Chondrocyte (in vitro differentiated cells): ENCODE measurements at regions not wholly inside any gene's neighbourhood (a gene's known extent, or its start where the extent isn't known, plus 50 kb on each side); places are given as distances from the start of the nearest gene placed in this dataset.

Experiments used
- DNase-seq: peaks from one replicate; pipeline ENCODE4 v3.0.0; 2021; ENCODE audit warnings: mixed read lengths, low spot score
- H3K27ac Mint-ChIP-seq: one replicate; pipeline ENCODE4 v1.8.0; 2021; ENCODE audit warnings: mild to moderate bottlenecking, moderate library complexity, mixed read lengths; ENCODE audit not compliant: unreplicated experiment
- H3K27me3 Mint-ChIP-seq: 2 replicates; pipeline ENCODE4 v1.8.0; 2021; ENCODE audit warnings: low read depth, mixed read lengths
- H3K36me3 Mint-ChIP-seq: 2 replicates; pipeline ENCODE4 v1.8.0; 2021; ENCODE audit warnings: low read depth, mixed read lengths
- H3K4me1 Mint-ChIP-seq: 2 replicates; pipeline ENCODE4 v1.8.0; 2021; ENCODE audit warnings: low read depth, mild to moderate bottlenecking, mixed read lengths
- H3K4me3 Mint-ChIP-seq: one replicate; pipeline ENCODE4 v1.8.0; 2021; ENCODE audit warnings: mild to moderate bottlenecking, moderate library complexity, mixed read lengths; ENCODE audit not compliant: unreplicated experiment
- H3K9me3 Mint-ChIP-seq: 2 replicates; pipeline ENCODE4 v1.8.0; 2021; ENCODE audit warnings: low read depth, mixed read lengths
- TF ChIP-seq, protein P1 (sequence below): fragments of 200-600 bp; sonication (generic); IDR thresholded peaks from 2 replicates; pipeline ENCODE4 v1.5.0; 2021; ENCODE audit warnings: antibody characterized with exemption, mild to moderate bottlenecking, moderate library complexity

DNA sequence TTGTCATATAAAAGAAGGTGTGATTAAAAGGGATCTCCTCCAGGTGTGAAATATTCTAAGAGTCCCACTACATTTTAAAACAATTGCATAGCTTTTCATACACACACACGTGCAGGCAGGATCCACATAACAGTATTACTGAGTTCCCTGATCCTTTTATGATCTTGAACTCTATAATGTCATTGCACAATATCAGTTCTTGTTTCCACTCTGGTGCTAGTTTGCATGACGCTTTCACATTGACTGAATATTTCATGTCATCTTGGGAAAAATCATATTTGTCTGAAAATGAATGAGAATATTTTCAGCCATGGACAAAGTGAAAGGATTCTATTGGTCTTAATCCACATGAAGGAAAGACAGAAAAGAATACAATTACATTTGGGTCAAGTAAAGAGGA is 703.8 kb downstream of the CDH8 start:
- TF ChIP-seq, protein P1, sequence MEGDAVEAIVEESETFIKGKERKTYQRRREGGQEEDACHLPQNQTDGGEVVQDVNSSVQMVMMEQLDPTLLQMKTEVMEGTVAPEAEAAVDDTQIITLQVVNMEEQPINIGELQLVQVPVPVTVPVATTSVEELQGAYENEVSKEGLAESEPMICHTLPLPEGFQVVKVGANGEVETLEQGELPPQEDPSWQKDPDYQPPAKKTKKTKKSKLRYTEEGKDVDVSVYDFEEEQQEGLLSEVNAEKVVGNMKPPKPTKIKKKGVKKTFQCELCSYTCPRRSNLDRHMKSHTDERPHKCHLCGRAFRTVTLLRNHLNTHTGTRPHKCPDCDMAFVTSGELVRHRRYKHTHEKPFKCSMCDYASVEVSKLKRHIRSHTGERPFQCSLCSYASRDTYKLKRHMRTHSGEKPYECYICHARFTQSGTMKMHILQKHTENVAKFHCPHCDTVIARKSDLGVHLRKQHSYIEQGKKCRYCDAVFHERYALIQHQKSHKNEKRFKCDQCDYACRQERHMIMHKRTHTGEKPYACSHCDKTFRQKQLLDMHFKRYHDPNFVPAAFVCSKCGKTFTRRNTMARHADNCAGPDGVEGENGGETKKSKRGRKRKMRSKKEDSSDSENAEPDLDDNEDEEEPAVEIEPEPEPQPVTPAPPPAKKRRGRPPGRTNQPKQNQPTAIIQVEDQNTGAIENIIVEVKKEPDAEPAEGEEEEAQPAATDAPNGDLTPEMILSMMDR: no peak
- Mint-ChIP-seq H3K27me3 (peaks cover 19% of the 10 kb centered on the region), H3K9me3 (no peaks in the 10 kb centered on the region), H3K27ac (no peak overlapping the region), H3K36me3 (no peaks in the 10 kb centered on the region), H3K4me1 (no peaks in the 10 kb centered on the region), H3K4me3 (no peak overlapping the region)
- DNase-seq: no peak

DNA sequence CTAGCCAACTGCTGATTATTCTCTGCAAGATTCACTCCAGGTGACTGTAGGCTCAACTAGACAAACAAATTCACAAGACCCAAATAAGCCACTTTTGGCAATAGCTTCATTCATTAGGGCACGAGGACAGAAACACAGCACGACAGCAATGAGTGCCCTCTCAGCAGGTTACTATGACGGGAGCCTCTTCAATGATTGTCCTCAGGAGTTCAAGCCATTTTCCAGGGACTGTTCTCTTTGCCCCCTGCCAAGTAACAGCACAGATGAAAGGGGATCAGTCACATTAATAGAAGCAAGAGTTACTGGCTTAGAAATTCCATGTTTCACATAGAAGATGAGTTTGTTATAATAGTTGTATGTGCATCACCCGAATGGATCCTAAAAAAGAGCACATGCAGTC is 712.2 kb downstream of the CDH8 start:
- Mint-ChIP-seq H3K27me3 (peaks cover 2% of the 10 kb centered on the region), H3K4me1 (no peaks in the 10 kb centered on the region), H3K36me3 (no peaks in the 10 kb centered on the region), H3K4me3 (no peak overlapping the region), H3K27ac (no peak overlapping the region), H3K9me3 (no peaks in the 10 kb centered on the region)
- no peak for DNase-seq
- TF ChIP-seq, protein P1: no peak

DNA sequence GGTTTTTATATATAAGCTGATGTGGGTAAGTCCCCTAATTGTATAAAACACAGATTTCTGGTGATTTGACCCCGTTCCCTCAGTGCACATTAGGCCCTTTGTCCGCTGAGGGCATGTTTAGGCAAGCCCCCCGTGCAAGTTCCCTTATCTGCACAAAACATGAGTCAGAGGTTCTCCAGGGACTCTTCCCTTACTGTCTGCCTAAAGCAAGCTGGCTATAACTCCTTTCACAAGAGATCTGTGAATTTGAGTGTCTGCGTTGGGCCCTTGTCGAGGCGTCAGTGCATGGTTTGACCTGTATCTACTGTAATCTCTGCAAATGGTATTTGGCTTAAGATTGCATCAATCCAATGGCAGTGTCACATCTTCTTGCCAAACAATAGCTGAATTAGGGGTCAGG is 712.8 kb downstream of the CDH8 start:
- H3K9me3 Mint-ChIP-seq: peaks cover 2% of the 10 kb centered on the region
- no peak overlapping the region for H3K27ac Mint-ChIP-seq
- peaks cover 2% of the 10 kb centered on the region for H3K27me3 Mint-ChIP-seq
- DNase-seq: no peak
- H3K4me1 Mint-ChIP-seq: no peaks in the 10 kb centered on the region
- no peaks in the 10 kb centered on the region for H3K36me3 Mint-ChIP-seq
- H3K4me3 Mint-ChIP-seq: no peak overlapping the region
- TF ChIP-seq, protein P1: no peak

DNA sequence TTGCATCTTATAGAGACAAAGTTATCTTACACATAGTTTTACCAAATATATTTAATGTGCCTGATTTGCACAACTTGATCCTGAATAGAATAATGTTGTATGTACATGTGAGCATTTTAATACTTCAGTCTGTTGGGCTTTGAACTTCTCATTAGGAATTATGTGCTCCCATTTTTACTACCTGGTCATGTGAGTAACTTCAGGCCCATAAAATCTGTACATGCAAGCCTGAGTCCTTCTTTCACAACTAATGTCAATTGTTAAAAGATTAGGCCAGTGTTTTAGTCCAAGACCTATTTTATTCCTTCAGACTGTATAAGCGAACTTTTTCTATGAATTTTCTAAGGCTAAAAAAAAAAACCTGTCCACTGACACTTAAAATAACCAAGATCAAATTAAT is 715.4 kb downstream of the CDH8 start:
- TF ChIP-seq, protein P1: no peak
- Mint-ChIP-seq H3K27ac (no peak overlapping the region), H3K4me3 (no peak overlapping the region), H3K4me1 (no peaks in the 10 kb centered on the region), H3K27me3 (no peaks in the 10 kb centered on the region), H3K36me3 (no peaks in the 10 kb centered on the region), H3K9me3 (peaks cover 9% of the 10 kb centered on the region)
- no peak for DNase-seq

DNA sequence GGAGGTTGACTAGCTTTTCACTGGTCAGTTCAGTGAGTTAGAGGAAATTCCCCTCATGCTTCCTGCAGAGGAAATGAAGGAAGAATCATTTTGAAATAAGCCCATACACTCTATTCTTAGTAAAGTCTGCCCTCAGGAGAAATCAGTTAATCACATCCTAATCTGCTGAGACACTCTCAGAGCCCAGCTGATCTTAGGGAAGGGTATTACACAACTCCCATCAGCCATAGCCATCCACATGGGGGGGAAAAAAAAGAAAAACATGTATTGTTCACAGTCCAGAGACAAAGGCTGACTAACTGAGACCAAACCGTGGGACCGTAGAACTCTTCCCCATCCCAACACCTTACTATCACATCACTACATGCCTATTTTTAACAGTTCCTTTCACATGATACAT is 722.3 kb downstream of the CDH8 start:
- Mint-ChIP-seq H3K27ac (no peak overlapping the region), H3K27me3 (peaks cover 2% of the 10 kb centered on the region), H3K4me1 (no peaks in the 10 kb centered on the region)

More for the DNA sequence above, 722.3 kb downstream of the CDH8 start:
- no peak for DNase-seq
- Mint-ChIP-seq H3K36me3 (no peaks in the 10 kb centered on the region), H3K4me3 (no peak overlapping the region), H3K9me3 (peaks cover 19% of the 10 kb centered on the region)
- TF ChIP-seq, protein P1: no peak
